DMS153 treated with DMSO at 0.1 percent for 48 hours (cell line): ENCODE measurements at regions not wholly inside any gene's neighbourhood (a gene's known extent, or its start where the extent isn't known, plus 50 kb on each side); places are given as distances from the start of the nearest gene placed in this dataset.

Experiments used
- DNase-seq: peaks from one replicate; lab custom pipeline; 2025; ENCODE audit not compliant: unreplicated experiment; lab: John Stamatoyannopoulos, UW

GRCh38 chr11:95520369-95521132 is 269.0 kb downstream of the FAM76B start:
- no peak for DNase-seq

- no peak for DNase-seq
These were observed 269.7 kb downstream of the FAM76B start for GRCh38 chr11:95519912-95520311.

- DNase-seq, result no peak
These were observed 272.1 kb downstream of the FAM76B start for GRCh38 chr11:95517453-95517852.

GRCh38 chr11:95516786-95517185 is 272.8 kb downstream of the FAM76B start:
- DNase-seq, result no peak

- no peak for DNase-seq
These were observed 273.4 kb downstream of the FAM76B start for GRCh38 chr11:95516175-95516574.

GRCh38 chr11:95515371-95515770 is 274.2 kb downstream of the FAM76B start:
- no peak for DNase-seq

- no peak for DNase-seq
These were observed 275.0 kb downstream of the FAM76B start for GRCh38 chr11:95514416-95515110.

GRCh38 chr11:95512682-95513081 is 276.9 kb downstream of the FAM76B start:
- DNase-seq, result no peak

GRCh38 chr11:95512177-95512576 is 277.4 kb downstream of the FAM76B start:
- no peak for DNase-seq

- DNase-seq, result no peak
These were observed 277.4 kb upstream of the SESN3 start for GRCh38 chr11:95508219-95508890.

- DNase-seq, result no peak
These were observed 276.8 kb upstream of the SESN3 start for GRCh38 chr11:95507794-95508193.

GRCh38 chr11:95506777-95507176 is 275.8 kb upstream of the SESN3 start:
- no peak for DNase-seq

- DNase-seq, result no peak
These were observed 275.0 kb upstream of the SESN3 start for GRCh38 chr11:95505927-95506426.

GRCh38 chr11:95503047-95503446 is 272.0 kb upstream of the SESN3 start:
- DNase-seq, result no peak

- DNase-seq, result no peak
These were observed 271.5 kb upstream of the SESN3 start for GRCh38 chr11:95502522-95502921.

- DNase-seq, result no peak
These were observed 270.8 kb upstream of the SESN3 start for GRCh38 chr11:95501761-95502266.

GRCh38 chr11:95500466-95500865 is 269.5 kb upstream of the SESN3 start:
- no peak for DNase-seq

GRCh38 chr11:95499516-95500135 is 268.6 kb upstream of the SESN3 start:
- DNase-seq, result no peak

- DNase-seq, result no peak
These were observed 267.9 kb upstream of the SESN3 start for GRCh38 chr11:95498722-95499425.

GRCh38 chr11:95496901-95497300 is 265.9 kb upstream of the SESN3 start:
- no peak for DNase-seq

- no peak for DNase-seq
These were observed 264.7 kb upstream of the SESN3 start for GRCh38 chr11:95495706-95496105.
